PC-3 (cell line): ENCODE measurements at regions not wholly inside any gene's neighbourhood (a gene's known extent, or its start where the extent isn't known, plus 50 kb on each side); places are given as distances from the start of the nearest gene placed in this dataset.

Experiments
- ATAC-seq: fragments of 200-7000 bp; cut with Tn5 transposase; 2 replicates; pipeline ENCODE4 v1.9.1; 2020; ENCODE audit warnings: mild to moderate bottlenecking, moderate library complexity
- BruUV-seq: library from RNA; stranded (reverse); fragments of 400-500 nt; replicated peaks from 2 replicates; lab custom pipeline; 2021; lab: Mats Ljungman, UMichigan
- CTCF ChIA-PET: fragments of 300-600 bp; sonication (Branson Sonifier 250); formaldehyde crosslinking; loops from one replicate; lab custom pipeline; 2022; ENCODE audit warnings: antibody characterized with exemption; lab: Charles Lee
- POLR2A ChIA-PET: fragments of 300-600 bp; sonication (Branson Sonifier 250); formaldehyde crosslinking; loops from one replicate; lab custom pipeline; 2022; ENCODE audit warnings: antibody characterized with exemption; ENCODE audit not compliant: unreplicated experiment; lab: Charles Lee
- DNase-seq: peaks from one replicate; pipeline ENCODE4 v3.0.0-alpha.2; 2015
- H2AFZ ChIP-seq: fragments of 300-600 bp; sonication (generic); 2 replicates; pipeline ENCODE4 v1.6.0; 2016; ENCODE audit warnings: antibody characterized with exemption, low read length
- H3F3A ChIP-seq: fragments of 300-600 bp; sonication (generic); one replicate; pipeline ENCODE4 v1.6.0; 2017; ENCODE audit warnings: antibody characterized with exemption, low read length, control low read depth, mild to moderate bottlenecking; ENCODE audit not compliant: unreplicated experiment
- H3K27ac ChIP-seq: fragments of 300-600 bp; sonication (generic); 2 replicates; pipeline ENCODE4 v1.5.1; 2016; ENCODE audit warnings: mild to moderate bottlenecking, low read length
- H3K27me3 ChIP-seq: fragments of 300-600 bp; sonication (generic); 2 replicates; pipeline ENCODE4 v1.6.1; 2016; ENCODE audit warnings: low read length, mixed read lengths
- H3K36me3 ChIP-seq: fragments of 300-600 bp; sonication (generic); 2 replicates; pipeline ENCODE4 v1.6.1; 2016; ENCODE audit warnings: low read depth, mixed run types, low read length, mixed read lengths
- H3K4me1 ChIP-seq: fragments of 300-600 bp; sonication (generic); 2 replicates; pipeline ENCODE4 v1.5.1; 2016; ENCODE audit warnings: low read length; ENCODE audit not compliant: insufficient read depth
- H3K4me2 ChIP-seq: fragments of 300-600 bp; sonication (generic); 2 replicates; pipeline ENCODE4 v1.6.0; 2016; ENCODE audit warnings: low read length
- H3K4me3 ChIP-seq: fragments of 300-600 bp; sonication (generic); 2 replicates; pipeline ENCODE4 v1.5.1; 2016; ENCODE audit warnings: mild to moderate bottlenecking, low read length, mixed read lengths
- H3K79me2 ChIP-seq: fragments of 300-600 bp; sonication (generic); 2 replicates; pipeline ENCODE4 v1.6.1; 2017; ENCODE audit warnings: low read length, mixed read lengths
- H3K9ac ChIP-seq: fragments of 300-600 bp; sonication (generic); 2 replicates; pipeline ENCODE4 v1.6.0; 2016; ENCODE audit warnings: mild to moderate bottlenecking, low read length
- H3K9me2 ChIP-seq: fragments of 300-600 bp; sonication (generic); replicated peaks from 2 replicates; pipeline ENCODE4 v1.6.1; 2016; ENCODE audit warnings: mixed run types, low read length, mixed read lengths
- H3K9me3 ChIP-seq: fragments of 300-600 bp; sonication (generic); 2 replicates; pipeline ENCODE4 v1.6.1; 2016; ENCODE audit warnings: low read length, mixed read lengths
- H4K20me1 ChIP-seq: fragments of 300-600 bp; sonication (generic); 2 replicates; pipeline ENCODE4 v1.6.1; 2016; ENCODE audit warnings: low read length, mixed read lengths
- EZH2 ChIP-seq: fragments of 300-600 bp; sonication (generic); IDR thresholded peaks from one replicate; pipeline ENCODE4 v1.6.1; 2017; ENCODE audit warnings: antibody characterized with exemption, mild to moderate bottlenecking, low read length; ENCODE audit not compliant: unreplicated experiment
- EZH2phosphoT487 ChIP-seq: fragments of 300-600 bp; sonication (generic); IDR thresholded peaks from 2 replicates; pipeline ENCODE4 v1.6.1; 2018; ENCODE audit warnings: mild to moderate bottlenecking, antibody characterized with exemption, low read length, borderline replicate concordance
- intact Hi-C: fragments of 100-400 bp; cut with micrococcal nuclease; formaldehyde crosslinking; loops from 2 replicates; pipeline ENCODE4 v1.9.0; 2023
- TF ChIP-seq, protein P1 (sequence below): fragments of 300-600 bp; sonication (generic); conservative IDR thresholded peaks from 2 replicates; pipeline ENCODE4 v1.5.1; 2017; ENCODE audit warnings: antibody characterized with exemption, low read depth, mild to moderate bottlenecking, low read length

- Histone ChIP-seq H3K79me2 (no peaks in the 10 kb centered on the region), H3K27me3 (no peaks in the 10 kb centered on the region), H2AFZ (no peak overlapping the region), H3K9me3 (no peaks in the 10 kb centered on the region), H3K36me3 (no peaks in the 10 kb centered on the region), H3K4me3 (no peak overlapping the region), H4K20me1 (no peaks in the 10 kb centered on the region), H3K4me2 (no peak overlapping the region), H3K9me2 (no peaks in the 10 kb centered on the region), H3K9ac (no peak overlapping the region), H3K27ac (no peak overlapping the region), H3K4me1 (no peaks in the 10 kb centered on the region), H3F3A (no peaks in the 10 kb centered on the region)
- BruUV-seq, result no TSS peak
- TF ChIP-seq, protein P1, sequence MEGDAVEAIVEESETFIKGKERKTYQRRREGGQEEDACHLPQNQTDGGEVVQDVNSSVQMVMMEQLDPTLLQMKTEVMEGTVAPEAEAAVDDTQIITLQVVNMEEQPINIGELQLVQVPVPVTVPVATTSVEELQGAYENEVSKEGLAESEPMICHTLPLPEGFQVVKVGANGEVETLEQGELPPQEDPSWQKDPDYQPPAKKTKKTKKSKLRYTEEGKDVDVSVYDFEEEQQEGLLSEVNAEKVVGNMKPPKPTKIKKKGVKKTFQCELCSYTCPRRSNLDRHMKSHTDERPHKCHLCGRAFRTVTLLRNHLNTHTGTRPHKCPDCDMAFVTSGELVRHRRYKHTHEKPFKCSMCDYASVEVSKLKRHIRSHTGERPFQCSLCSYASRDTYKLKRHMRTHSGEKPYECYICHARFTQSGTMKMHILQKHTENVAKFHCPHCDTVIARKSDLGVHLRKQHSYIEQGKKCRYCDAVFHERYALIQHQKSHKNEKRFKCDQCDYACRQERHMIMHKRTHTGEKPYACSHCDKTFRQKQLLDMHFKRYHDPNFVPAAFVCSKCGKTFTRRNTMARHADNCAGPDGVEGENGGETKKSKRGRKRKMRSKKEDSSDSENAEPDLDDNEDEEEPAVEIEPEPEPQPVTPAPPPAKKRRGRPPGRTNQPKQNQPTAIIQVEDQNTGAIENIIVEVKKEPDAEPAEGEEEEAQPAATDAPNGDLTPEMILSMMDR, result no peak
- TF ChIP-seq EZH2phosphoT487 (no peak), EZH2 (no peak)
- ATAC-seq (no peak), DNase-seq (no peak)
- POLR2A ChIA-PET, result no interaction called here
- intact Hi-C loops, result no loop called here
- CTCF ChIA-PET, result no interaction called here
These were observed 111.5 kb upstream of the UGT8 start for GRCh38 chr4:114487101-114487500.

DNA sequence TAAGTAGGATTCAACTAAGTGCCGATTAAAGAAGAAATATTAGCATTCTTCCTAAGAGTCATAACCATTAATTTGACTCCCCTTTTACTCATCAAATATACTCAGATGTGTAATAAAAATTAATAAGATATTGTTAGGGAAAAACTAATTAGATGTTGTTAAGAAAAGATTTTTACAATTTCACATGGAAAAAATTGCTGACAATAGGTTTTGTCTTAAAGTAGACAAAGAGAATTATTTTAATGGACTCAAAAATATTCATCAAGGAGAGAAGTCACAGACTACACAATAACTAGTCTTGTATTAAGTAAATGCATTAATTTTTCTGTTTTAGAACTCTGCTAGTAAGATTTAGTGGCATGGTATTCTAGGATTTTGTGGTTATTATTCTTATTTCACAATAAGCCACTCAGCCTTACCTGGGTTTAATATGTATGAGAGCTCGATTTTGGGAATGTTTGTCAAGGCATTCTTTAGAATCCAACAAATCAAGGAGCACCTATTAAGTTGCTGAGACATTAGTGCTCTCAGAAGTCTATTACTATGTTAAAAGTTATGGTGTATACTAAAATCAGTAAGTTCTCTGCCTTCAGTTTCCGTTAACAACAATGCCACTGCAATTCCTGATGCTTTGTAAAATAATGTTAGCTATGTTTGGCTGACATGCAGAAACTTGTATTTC is 110.2 kb upstream of the UGT8 start:
- intact Hi-C loops, result no loop called here
- TF ChIP-seq, protein P1, result no peak
- TF ChIP-seq EZH2phosphoT487, result no peak
- no peak for TF ChIP-seq EZH2
- H3K4me1 ChIP-seq, result no peaks in the 10 kb centered on the region
- H3F3A ChIP-seq, result no peaks in the 10 kb centered on the region
- H3K4me2 ChIP-seq, result no peak overlapping the region
- H3K27ac ChIP-seq, result no peak overlapping the region
- no peak overlapping the region for H2AFZ ChIP-seq
- H3K79me2 ChIP-seq, result no peaks in the 10 kb centered on the region
- H3K9me2 ChIP-seq, result no peaks in the 10 kb centered on the region
- no peak overlapping the region for H3K4me3 ChIP-seq
- POLR2A ChIA-PET, result no interaction called here
- H3K36me3 ChIP-seq, result no peaks in the 10 kb centered on the region
- DNase-seq (no peak), ATAC-seq (no peak)
- H3K9me3 ChIP-seq, result no peaks in the 10 kb centered on the region
- H3K9ac ChIP-seq, result no peak overlapping the region
- BruUV-seq, result no TSS peak
- no peaks in the 10 kb centered on the region for H3K27me3 ChIP-seq
- CTCF ChIA-PET, result no interaction called here
- H4K20me1 ChIP-seq, result no peaks in the 10 kb centered on the region

DNA sequence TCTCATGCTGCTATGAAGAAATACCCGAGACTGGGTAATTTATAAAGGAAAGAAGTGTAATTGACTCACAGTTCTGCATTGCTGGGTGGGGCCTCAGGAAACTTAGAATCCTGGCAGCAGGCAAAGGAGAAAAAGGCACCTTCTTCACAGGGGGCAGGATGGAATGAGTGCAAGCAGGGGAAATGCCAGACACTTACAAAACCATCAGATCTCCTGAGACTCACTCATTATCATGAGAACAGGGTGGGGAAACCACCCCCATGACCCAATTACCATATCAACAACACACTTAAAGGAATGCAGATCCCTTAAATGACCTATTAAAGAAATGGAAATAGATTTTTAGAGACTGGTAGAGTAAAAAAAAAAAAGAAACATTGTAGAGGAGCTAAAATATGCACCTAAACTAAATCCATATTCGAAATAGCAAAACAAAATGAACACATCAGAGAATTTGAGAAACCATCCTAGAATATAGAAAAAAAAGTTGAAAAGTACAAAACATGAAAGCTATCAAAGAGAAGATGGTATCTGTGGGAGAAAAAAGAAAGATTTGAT is 104.3 kb upstream of the UGT8 start:
- DNase-seq (no peak), ATAC-seq (no peak)
- no peaks in the 10 kb centered on the region for H3K79me2 ChIP-seq
- no peaks in the 10 kb centered on the region for H3F3A ChIP-seq
- H3K4me3 ChIP-seq, result no peak overlapping the region
- CTCF ChIA-PET, result no interaction called here
- H3K4me1 ChIP-seq, result no peaks in the 10 kb centered on the region
- H3K4me2 ChIP-seq, result no peak overlapping the region
- H2AFZ ChIP-seq, result no peak overlapping the region
- BruUV-seq, result no TSS peak
- no peaks in the 10 kb centered on the region for H3K9me3 ChIP-seq
- no peaks in the 10 kb centered on the region for H4K20me1 ChIP-seq
- H3K9me2 ChIP-seq, result no peaks in the 10 kb centered on the region
- TF ChIP-seq EZH2, result no peak
- no peak for TF ChIP-seq EZH2phosphoT487
- TF ChIP-seq, protein P1, result no peak
- no peaks in the 10 kb centered on the region for H3K36me3 ChIP-seq
- no peaks in the 10 kb centered on the region for H3K27me3 ChIP-seq
- intact Hi-C loops, result no loop called here
- H3K27ac ChIP-seq, result no peak overlapping the region
- H3K9ac ChIP-seq, result no peak overlapping the region
- POLR2A ChIA-PET, result no interaction called here
